Peyer's patch (tissue), 4 donors: ENCODE measurements at regions not wholly inside any gene's neighbourhood (a gene's known extent, or its start where the extent isn't known, plus 50 kb on each side); places are given as distances from the start of the nearest gene placed in this dataset.

Experiments used
- POLR2A ChIP-seq, 2 donors: fragments of 450-650 bp; IDR thresholded peaks; one replicate each; pipeline ENCODE4 v1.5.1; 2017; ENCODE audit warnings: antibody characterized with exemption in 2 of 2, mild to moderate bottlenecking in 2 of 2, moderate library complexity in 2 of 2
- TF ChIP-seq, protein P1 (sequence below), 6 experiments: fragments of 450-650 bp in 4 of 6; fragments of 200-600 bp in 2 of 6; sonication (generic) in 1 of 6; IDR thresholded peaks; one replicate each; pipeline ENCODE4 v1.5.1; 2017 to 2019; ENCODE audit warnings: antibody characterized with exemption in 6 of 6, mild to moderate bottlenecking in 3 of 6, moderate library complexity in 1 of 6

DNA sequence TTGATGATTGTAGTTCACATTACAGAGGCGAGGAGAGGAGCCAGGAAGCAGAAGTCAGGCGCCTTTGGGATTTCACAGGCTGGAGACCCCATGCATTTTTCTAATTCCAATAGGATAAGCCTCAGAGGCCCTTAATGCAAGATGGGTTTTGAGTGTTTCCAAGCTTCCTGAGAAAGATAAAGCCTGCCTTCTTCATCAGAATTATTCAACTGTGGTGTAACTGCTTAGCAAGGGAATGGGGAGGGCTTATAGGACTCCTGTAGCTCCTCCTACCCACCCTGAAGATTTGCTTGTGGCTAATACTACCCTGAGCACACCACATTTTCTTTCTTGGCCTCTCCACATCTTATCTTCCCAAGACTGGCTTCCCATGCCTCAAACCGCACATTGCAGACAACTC is 151.1 kb upstream of the ISX start:
- TF ChIP-seq, protein P1, sequence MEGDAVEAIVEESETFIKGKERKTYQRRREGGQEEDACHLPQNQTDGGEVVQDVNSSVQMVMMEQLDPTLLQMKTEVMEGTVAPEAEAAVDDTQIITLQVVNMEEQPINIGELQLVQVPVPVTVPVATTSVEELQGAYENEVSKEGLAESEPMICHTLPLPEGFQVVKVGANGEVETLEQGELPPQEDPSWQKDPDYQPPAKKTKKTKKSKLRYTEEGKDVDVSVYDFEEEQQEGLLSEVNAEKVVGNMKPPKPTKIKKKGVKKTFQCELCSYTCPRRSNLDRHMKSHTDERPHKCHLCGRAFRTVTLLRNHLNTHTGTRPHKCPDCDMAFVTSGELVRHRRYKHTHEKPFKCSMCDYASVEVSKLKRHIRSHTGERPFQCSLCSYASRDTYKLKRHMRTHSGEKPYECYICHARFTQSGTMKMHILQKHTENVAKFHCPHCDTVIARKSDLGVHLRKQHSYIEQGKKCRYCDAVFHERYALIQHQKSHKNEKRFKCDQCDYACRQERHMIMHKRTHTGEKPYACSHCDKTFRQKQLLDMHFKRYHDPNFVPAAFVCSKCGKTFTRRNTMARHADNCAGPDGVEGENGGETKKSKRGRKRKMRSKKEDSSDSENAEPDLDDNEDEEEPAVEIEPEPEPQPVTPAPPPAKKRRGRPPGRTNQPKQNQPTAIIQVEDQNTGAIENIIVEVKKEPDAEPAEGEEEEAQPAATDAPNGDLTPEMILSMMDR (IDR thresholded peaks at IDR 0.05), result no peak
- no peak for TF ChIP-seq POLR2A (IDR thresholded peaks at IDR 0.05)
